Esophagus muscularis mucosa (tissue), 4 donors: ENCODE measurements at regions not wholly inside any gene's neighbourhood (a gene's known extent, or its start where the extent isn't known, plus 50 kb on each side); places are given as distances from the start of the nearest gene placed in this dataset.

Experiments
- DNase-seq: peaks from one replicate; pipeline ENCODE4 v3.0.0-alpha.2; 2017; ENCODE audit errors: extremely low spot score
- H3K27ac ChIP-seq, 4 donors: fragments of 200-600 bp; sonication (generic); replicated peaks in 1 of 4; 1 replicate in 3 of 4; 2 replicates in 1 of 4; pipeline ENCODE4 v1.5.1; 2016 to 2019; ENCODE audit warnings: mild to moderate bottlenecking in 1 of 4
- H3K27me3 ChIP-seq, 4 donors: fragments of 200-600 bp; sonication (generic); one replicate each; pipeline versions ENCODE4 v1.5.1 to v1.6.0; 2016 to 2019
- H3K36me3 ChIP-seq, 4 donors: fragments of 200-600 bp; sonication (generic); one replicate each; pipeline ENCODE4 v1.5.1; 2016 to 2019
- H3K4me1 ChIP-seq, 4 donors: fragments of 200-600 bp; sonication (generic); one replicate each; pipeline ENCODE4 v1.5.1; 2016 to 2019
- H3K4me3 ChIP-seq, 4 donors: fragments of 200-600 bp; sonication (generic); 1 replicate in 2 of 4; 2 replicates in 2 of 4; pipeline ENCODE4 v1.5.1; 2016 to 2019; ENCODE audit warnings: mild to moderate bottlenecking in 4 of 4, moderate library complexity in 1 of 4
- H3K9me3 ChIP-seq, 4 donors: fragments of 200-600 bp; sonication (generic); 1 replicate in 3 of 4; 2 replicates in 1 of 4; pipeline ENCODE4 v1.5.1; 2016 to 2019
- CTCF ChIP-seq, 3 experiments: fragments of 200-600 bp in 2 of 3; fragments of 450-650 bp in 1 of 3; sonication (generic) in 2 of 3; IDR thresholded peaks; one replicate each; pipeline ENCODE4 v1.5.1; 2017 to 2019; ENCODE audit warnings: antibody characterized with exemption in 3 of 3, mild to moderate bottlenecking in 2 of 3, moderate library complexity in 1 of 3
- EP300 ChIP-seq: sonication (generic); formaldehyde crosslinking; IDR thresholded peaks from one replicate; pipeline ENCODE4 v1.6.1; 2017; ENCODE audit warnings: antibody characterized with exemption
- POLR2A ChIP-seq: fragments of 450-650 bp; IDR thresholded peaks from one replicate; pipeline ENCODE4 v1.6.1; 2017; ENCODE audit warnings: antibody characterized with exemption, moderate library complexity, mild to moderate bottlenecking, low read depth
- POLR2AphosphoS5 ChIP-seq, 2 donors: sonication (generic); formaldehyde crosslinking; IDR thresholded peaks; one replicate each; pipeline ENCODE4 v1.6.1; 2017; ENCODE audit warnings: antibody characterized with exemption in 2 of 2
- WGBS: methylation state at CpG from one replicate; pipeline ENCODE4 v1.1.5; 2018; 5-methylcytosine and 5-hydroxymethylcytosine counted together
- intact Hi-C: fragments of 100-400 bp; cut with DNase I; formaldehyde crosslinking; loops from one replicate; pipeline ENCODE4 v1.15.1; 2023

- no peak for TF ChIP-seq POLR2A
- no peak for TF ChIP-seq POLR2AphosphoS5 (IDR thresholded peaks at IDR 0.05)
- no peak for TF ChIP-seq CTCF (IDR thresholded peaks at IDR 0.05)
- no peak for TF ChIP-seq EP300
- no peak overlapping the region for H3K27ac ChIP-seq
- intact Hi-C loops = no loop called here
- H3K4me3 ChIP-seq = no peak overlapping the region
- H3K27me3 ChIP-seq = peaks cover 0 to 82% (median 15%) of the 10 kb centered on the region in 4 donors
- no peaks in the 10 kb centered on the region for H3K4me1 ChIP-seq
- H3K9me3 ChIP-seq = peaks cover 0 to 4% (median 2%) of the 10 kb centered on the region in 4 donors
- WGBS = 8% methylated on average over 4 of the region's 4 CpGs
- no peaks in the 10 kb centered on the region for H3K36me3 ChIP-seq
- DNase-seq = no peak
Observed at GRCh38 chr20:39111359-39112177, 149.4 kb downstream of the DHX35 start.

GRCh38 chr20:39110819-39111136 is 148.6 kb downstream of the DHX35 start:
- Histone ChIP-seq H3K9me3 (peaks cover 0 to 11% (median 4%) of the 10 kb centered on the region in 4 donors), H3K36me3 (no peaks in the 10 kb centered on the region), H3K27me3 (peaks cover 0 to 90% (median 15%) of the 10 kb centered on the region in 4 donors), H3K4me1 (no peaks in the 10 kb centered on the region), H3K27ac (no peak overlapping the region), H3K4me3 (no peak overlapping the region)
- no peak for DNase-seq
- intact Hi-C loops = no loop called here
- TF ChIP-seq POLR2AphosphoS5 (IDR thresholded peaks at IDR 0.05) (no peak), POLR2A (no peak), CTCF (IDR thresholded peaks at IDR 0.05) (no peak), EP300 (no peak)

GRCh38 chr20:39109933-39110818 is 148.0 kb downstream of the DHX35 start:
- Histone ChIP-seq H3K36me3 (no peaks in the 10 kb centered on the region), H3K27me3 (peaks cover 0 to 96% (median 15%) of the 10 kb centered on the region in 4 donors), H3K9me3 (peaks cover 0 to 12% (median 4%) of the 10 kb centered on the region in 4 donors), H3K4me3 (no peak overlapping the region), H3K4me1 (no peaks in the 10 kb centered on the region), H3K27ac (no peak overlapping the region)
- intact Hi-C loops = no loop called here
- WGBS = 28% methylated on average over 10 of the region's 10 CpGs
- TF ChIP-seq EP300 (no peak), CTCF (IDR thresholded peaks at IDR 0.05) (no peak)
- no peak for DNase-seq

- no peaks in the 10 kb centered on the region for H3K4me1 ChIP-seq
- H3K36me3 ChIP-seq = no peaks in the 10 kb centered on the region
- intact Hi-C loops = no loop called here
- WGBS = 59% methylated on average over 5 of the region's 5 CpGs
- DNase-seq = no peak
- H3K4me3 ChIP-seq = no peak overlapping the region
- peaks cover 0 to 14% (median 6%) of the 10 kb centered on the region in 4 donors for H3K9me3 ChIP-seq
- H3K27ac ChIP-seq = no peak overlapping the region
- TF ChIP-seq EP300 = no peak
- TF ChIP-seq POLR2AphosphoS5 (IDR thresholded peaks at IDR 0.05) = no peak
- TF ChIP-seq POLR2A = no peak
- TF ChIP-seq CTCF (IDR thresholded peaks at IDR 0.05) = no peak
- H3K27me3 ChIP-seq = peaks cover 0 to 87% (median 15%) of the 10 kb centered on the region in 4 donors
Observed at GRCh38 chr20:39108746-39109145, 146.6 kb downstream of the DHX35 start.
